ENCODE measurements at regions not wholly inside any gene's neighbourhood (a gene's known extent, or its start where the extent isn't known, plus 50 kb on each side); places are given as distances from the start of the nearest gene placed in this dataset.

- TF ChIP-seq POLR2A (IDR thresholded peaks at IDR 0.05) (no peak), CTCF (IDR thresholded peaks at IDR 0.05 in 4 of 5, conservative IDR thresholded peaks at IDR 0.05 in 1 of 5) (no peak)
Measured at GRCh38 chr19:14305706-14306105, 75.5 kb upstream of the ADGRE5 start.
